Mesothelial cell of epicardium (in vitro differentiated cells): ENCODE measurements at regions not wholly inside any gene's neighbourhood (a gene's known extent, or its start where the extent isn't known, plus 50 kb on each side); places are given as distances from the start of the nearest gene placed in this dataset.

Experiments used
- DNase-seq, 2 experiments: peaks; one replicate each; pipeline ENCODE4 v3.0.0; 2021; ENCODE audit warnings: low spot score in 2 of 2; ENCODE audit not compliant: unreplicated experiment in 2 of 2
- H3K27ac Mint-ChIP-seq: 2 replicates; pipeline ENCODE4 v1.8.0; 2021; ENCODE audit warnings: mixed read lengths
- H3K27me3 Mint-ChIP-seq: 2 replicates; pipeline ENCODE4 v1.8.0; 2021; ENCODE audit warnings: low read depth, mixed read lengths
- H3K36me3 Mint-ChIP-seq: 2 replicates; pipeline ENCODE4 v1.8.0; 2021; ENCODE audit warnings: mixed read lengths
- H3K4me1 Mint-ChIP-seq: 2 replicates; pipeline ENCODE4 v1.8.0; 2021; ENCODE audit warnings: mixed read lengths
- H3K4me3 Mint-ChIP-seq: 2 replicates; pipeline ENCODE4 v1.8.0; 2021; ENCODE audit warnings: mild to moderate bottlenecking, moderate library complexity, mixed read lengths
- H3K9me3 Mint-ChIP-seq: 2 replicates; pipeline ENCODE4 v1.8.0; 2021; ENCODE audit warnings: mixed read lengths
- TF ChIP-seq, protein P1 (sequence below): fragments of 200-600 bp; sonication (generic); IDR thresholded peaks from one replicate; pipeline ENCODE4 v1.5.0; 2021; ENCODE audit warnings: antibody characterized with exemption; ENCODE audit not compliant: unreplicated experiment

DNA sequence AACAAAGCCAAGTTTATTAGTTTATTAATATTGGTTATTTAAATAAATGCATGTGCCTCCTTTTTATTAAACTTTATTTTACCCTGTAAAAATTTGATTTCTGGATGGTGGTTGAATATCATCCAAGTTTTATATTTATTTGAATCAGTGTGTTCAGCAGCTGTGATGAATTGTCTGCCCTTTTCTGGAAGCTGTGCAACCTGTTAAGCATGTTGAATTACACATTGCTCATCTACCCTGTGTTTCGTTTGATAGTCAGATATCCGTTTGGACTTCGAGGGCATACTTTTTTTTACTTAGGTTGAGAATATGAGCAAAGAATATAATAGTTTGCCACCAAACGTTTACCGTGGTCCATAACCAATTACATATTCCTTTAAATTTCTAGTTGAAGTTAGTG, 95.8 kb upstream of the TENM3 start:
- H3K27me3 Mint-ChIP-seq = peaks cover 8% of the 10 kb centered on the region
- H3K9me3 Mint-ChIP-seq = no peaks in the 10 kb centered on the region
- H3K4me3 Mint-ChIP-seq = no peak overlapping the region
- H3K4me1 Mint-ChIP-seq = peaks cover 40% of the 10 kb centered on the region
- DNase-seq = no peak
- TF ChIP-seq, protein P1, sequence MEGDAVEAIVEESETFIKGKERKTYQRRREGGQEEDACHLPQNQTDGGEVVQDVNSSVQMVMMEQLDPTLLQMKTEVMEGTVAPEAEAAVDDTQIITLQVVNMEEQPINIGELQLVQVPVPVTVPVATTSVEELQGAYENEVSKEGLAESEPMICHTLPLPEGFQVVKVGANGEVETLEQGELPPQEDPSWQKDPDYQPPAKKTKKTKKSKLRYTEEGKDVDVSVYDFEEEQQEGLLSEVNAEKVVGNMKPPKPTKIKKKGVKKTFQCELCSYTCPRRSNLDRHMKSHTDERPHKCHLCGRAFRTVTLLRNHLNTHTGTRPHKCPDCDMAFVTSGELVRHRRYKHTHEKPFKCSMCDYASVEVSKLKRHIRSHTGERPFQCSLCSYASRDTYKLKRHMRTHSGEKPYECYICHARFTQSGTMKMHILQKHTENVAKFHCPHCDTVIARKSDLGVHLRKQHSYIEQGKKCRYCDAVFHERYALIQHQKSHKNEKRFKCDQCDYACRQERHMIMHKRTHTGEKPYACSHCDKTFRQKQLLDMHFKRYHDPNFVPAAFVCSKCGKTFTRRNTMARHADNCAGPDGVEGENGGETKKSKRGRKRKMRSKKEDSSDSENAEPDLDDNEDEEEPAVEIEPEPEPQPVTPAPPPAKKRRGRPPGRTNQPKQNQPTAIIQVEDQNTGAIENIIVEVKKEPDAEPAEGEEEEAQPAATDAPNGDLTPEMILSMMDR = no peak
- no peak overlapping the region for H3K27ac Mint-ChIP-seq
- no peaks in the 10 kb centered on the region for H3K36me3 Mint-ChIP-seq

DNA sequence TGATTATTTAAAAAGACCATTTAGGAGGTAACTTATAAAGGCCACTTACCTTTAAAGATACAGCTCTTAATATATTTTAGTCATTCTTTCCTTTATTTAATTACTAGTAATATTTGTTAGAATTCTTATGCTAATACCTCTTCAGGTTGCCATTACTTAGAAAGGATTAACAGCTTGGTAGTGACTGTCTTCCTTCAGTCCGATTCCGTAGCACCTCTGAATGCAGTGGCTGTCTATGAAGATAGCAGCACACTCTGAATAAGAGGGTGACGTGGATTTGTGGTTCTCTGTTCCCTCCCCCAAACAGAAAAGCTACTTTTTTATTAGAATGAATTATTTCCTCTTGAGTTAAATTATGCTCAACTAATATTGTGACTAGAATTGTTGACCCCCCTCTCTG, 92.6 kb upstream of the TENM3 start:
- Mint-ChIP-seq H3K27me3 (no peaks in the 10 kb centered on the region), H3K27ac (no peak overlapping the region), H3K4me3 (no peak overlapping the region), H3K36me3 (no peaks in the 10 kb centered on the region), H3K4me1 (peaks cover 25% of the 10 kb centered on the region), H3K9me3 (no peaks in the 10 kb centered on the region)
- TF ChIP-seq, protein P1 = no peak
- DNase-seq = no peak

DNA sequence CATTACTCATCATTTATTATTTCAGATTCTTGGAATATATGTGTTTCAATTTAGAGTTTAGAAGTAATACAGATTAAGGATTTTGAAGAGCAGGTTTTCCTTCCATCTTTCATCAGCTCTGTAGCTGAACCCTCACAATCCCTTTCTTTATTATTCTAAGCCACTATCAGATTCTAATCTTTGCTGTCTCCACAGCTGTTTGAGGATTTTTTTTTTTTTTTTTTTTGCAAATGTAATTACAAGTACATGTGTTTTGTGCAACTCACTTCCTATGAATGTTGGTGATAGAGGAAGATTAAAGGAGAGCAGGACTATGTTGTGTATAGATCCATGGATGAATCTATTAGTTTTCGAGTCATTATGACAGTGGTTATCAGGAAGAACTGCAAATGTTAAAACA, 87.4 kb upstream of the TENM3 start:
- no peak overlapping the region for H3K4me3 Mint-ChIP-seq
- no peak overlapping the region for H3K27ac Mint-ChIP-seq
- H3K9me3 Mint-ChIP-seq = peaks cover 3% of the 10 kb centered on the region
- no peaks in the 10 kb centered on the region for H3K27me3 Mint-ChIP-seq
- H3K4me1 Mint-ChIP-seq = peaks cover 6% of the 10 kb centered on the region
- peaks cover 8% of the 10 kb centered on the region for H3K36me3 Mint-ChIP-seq
- DNase-seq = no peak
- TF ChIP-seq, protein P1 = no peak

DNA sequence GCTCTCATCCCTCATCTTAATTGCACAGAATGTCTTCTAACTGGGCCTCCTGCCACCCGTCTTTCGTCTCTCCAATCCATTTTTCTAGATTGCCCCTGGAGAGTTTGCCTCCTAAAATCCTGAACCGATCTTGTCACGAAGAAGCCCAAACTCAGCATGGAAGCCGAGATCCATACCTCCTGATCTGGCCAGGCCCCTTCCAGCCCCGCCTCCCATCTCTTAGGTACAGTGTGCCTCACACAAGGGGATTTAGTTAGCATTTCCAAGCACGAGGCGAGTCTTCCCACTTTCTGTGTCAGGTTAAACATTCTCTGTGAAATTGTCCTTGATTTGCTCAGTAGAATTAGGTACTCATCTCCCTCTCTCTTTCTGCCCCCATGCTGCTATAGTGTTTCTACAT, 80.0 kb upstream of the TENM3 start:
- Mint-ChIP-seq H3K27ac (no peak overlapping the region), H3K4me1 (peaks cover 4% of the 10 kb centered on the region), H3K36me3 (peaks cover 20% of the 10 kb centered on the region), H3K4me3 (no peak overlapping the region), H3K27me3 (no peaks in the 10 kb centered on the region), H3K9me3 (peaks cover 19% of the 10 kb centered on the region)
- TF ChIP-seq, protein P1 = no peak
- no peak for DNase-seq

DNA sequence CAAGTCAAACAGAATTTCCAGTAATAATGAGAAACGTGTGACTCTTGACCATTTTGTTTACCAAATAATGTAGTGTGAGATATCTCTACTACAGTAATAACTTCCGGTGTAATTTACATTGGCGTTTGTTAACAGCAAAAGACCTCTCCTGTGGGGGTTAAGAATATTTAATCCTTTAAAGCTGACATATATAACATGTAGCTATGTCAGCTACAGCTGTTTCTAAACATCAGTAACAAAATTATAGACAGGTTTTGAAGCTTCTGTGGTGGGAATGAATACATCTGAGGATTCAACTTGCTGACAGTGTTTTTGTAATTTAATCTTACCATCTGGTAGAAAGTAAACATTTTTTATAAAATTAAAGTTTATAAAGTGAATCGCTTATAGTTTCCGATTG, 73.6 kb upstream of the TENM3 start:
- H3K4me1 Mint-ChIP-seq = peaks cover 14% of the 10 kb centered on the region
- no peaks in the 10 kb centered on the region for H3K27me3 Mint-ChIP-seq
- no peak for DNase-seq
- H3K27ac Mint-ChIP-seq = no peak overlapping the region
- no peaks in the 10 kb centered on the region for H3K9me3 Mint-ChIP-seq
- peaks cover 2% of the 10 kb centered on the region for H3K36me3 Mint-ChIP-seq
- H3K4me3 Mint-ChIP-seq = no peak overlapping the region
- TF ChIP-seq, protein P1 = no peak

DNA sequence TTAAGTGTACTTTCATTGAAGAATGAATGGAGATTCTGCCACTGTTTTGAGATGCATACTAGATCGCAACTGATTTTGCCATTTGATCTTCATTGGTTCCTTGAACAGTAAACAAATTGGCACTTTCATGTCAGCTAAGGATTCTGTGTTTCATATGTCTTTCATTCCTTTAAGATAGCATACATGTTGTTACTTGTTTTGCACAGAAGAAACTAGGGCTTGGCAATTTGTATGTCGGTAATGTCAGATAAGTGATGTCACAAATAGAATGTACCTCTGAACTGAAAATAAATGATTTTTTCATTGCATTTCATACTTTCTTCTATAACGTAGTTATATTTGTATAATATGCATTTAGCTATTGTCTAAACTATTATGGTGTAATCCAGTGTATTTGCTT, 73.2 kb upstream of the TENM3 start:
- H3K27me3 Mint-ChIP-seq = no peaks in the 10 kb centered on the region
- peaks cover 2% of the 10 kb centered on the region for H3K36me3 Mint-ChIP-seq
- H3K27ac Mint-ChIP-seq = no peak overlapping the region
- DNase-seq = no peak
- TF ChIP-seq, protein P1 = no peak
- peaks cover 17% of the 10 kb centered on the region for H3K4me1 Mint-ChIP-seq
- H3K9me3 Mint-ChIP-seq = no peaks in the 10 kb centered on the region
- H3K4me3 Mint-ChIP-seq = no peak overlapping the region
